ENCODE measurements at regions not wholly inside any gene's neighbourhood (a gene's known extent, or its start where the extent isn't known, plus 50 kb on each side); places are given as distances from the start of the nearest gene placed in this dataset.

DNA sequence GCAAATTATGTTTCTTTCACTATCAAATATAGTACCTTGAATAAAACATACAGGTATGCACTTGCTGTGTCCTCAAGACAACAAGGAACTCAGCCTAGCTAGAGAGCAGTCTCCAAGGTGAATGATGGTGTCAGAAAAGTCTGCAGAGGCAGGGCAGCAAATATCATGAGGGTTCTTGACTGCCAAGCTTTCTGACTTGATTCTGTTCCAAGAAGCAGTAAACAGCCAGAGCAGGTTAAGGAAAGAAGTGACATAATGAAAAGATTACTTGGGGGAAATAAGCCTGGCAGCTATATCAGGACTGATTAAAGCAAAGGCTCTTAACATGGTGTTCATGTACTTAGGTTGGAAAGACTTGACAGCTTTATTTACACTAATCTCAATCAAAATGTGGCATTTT lies 192.2 kb upstream of the GADL1 start:
- Histone ChIP-seq H3K9me3 (no peaks in the 10 kb centered on the region), H3K4me3 (no peak overlapping the region), H3K4me1 (no peaks in the 10 kb centered on the region), H3K36me3 (no peaks in the 10 kb centered on the region), H3K27me3 (no peaks in the 10 kb centered on the region), H3K27ac (no peak overlapping the region)
- DNase-seq (no peak), ATAC-seq (peak; percentile 93)
- no peak for TF ChIP-seq CTCF (IDR thresholded peaks at IDR 0.05)
- intact Hi-C loops (cut with DNase I) = no loop called here

- H3K27ac ChIP-seq = no peak overlapping the region
- intact Hi-C loops (cut with DNase I) = no loop called here
- no peaks in the 10 kb centered on the region for H3K36me3 ChIP-seq
- ATAC-seq (no peak), DNase-seq (no peak)
- H3K9me3 ChIP-seq = no peaks in the 10 kb centered on the region
- no peak for TF ChIP-seq CTCF (IDR thresholded peaks at IDR 0.05)
- no peak overlapping the region for H3K4me3 ChIP-seq
- peaks cover 12% of the 10 kb centered on the region for H3K4me1 ChIP-seq
- no peaks in the 10 kb centered on the region for H3K27me3 ChIP-seq
Measured at GRCh38 chr3:31091748-31092147, 197.3 kb upstream of the GADL1 start.

DNA sequence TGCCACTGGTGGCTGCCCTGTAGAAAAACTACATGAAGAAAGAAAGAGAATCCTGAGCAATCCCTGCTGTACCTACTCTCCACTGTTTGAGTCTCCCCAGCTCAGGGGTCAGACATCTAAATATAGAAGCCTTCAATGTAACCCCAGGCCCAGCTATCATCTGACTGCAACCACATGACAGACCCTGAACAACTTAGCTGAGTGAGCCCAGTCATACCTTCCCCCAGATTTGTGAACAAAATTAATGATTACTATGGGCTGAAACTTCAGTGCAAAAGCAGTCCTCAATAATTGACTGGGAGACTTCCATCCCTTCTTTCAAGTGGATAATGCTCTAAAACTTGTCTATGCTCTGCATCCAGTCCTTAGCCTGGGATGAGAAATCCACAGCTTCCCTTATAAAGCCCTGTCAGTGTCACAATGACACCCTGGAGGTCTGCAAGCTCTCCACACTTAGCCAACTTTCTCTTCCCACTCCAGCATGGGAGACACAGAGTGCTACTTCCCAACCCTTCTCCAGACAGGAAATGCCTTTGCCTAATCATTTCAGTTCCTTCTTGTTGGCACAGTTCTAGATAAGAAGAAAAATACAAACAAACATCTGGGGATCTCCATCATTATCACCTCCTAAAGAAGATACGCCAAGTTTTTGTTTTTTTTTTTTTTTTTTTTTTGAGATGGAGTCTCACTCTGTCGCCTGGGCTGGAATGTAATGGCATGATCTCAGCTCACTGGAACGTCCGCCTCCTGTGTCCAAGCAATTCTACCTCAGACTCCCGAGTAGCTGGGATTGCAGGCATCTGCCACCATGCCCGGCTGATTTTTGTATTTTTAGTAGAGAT lies 198.5 kb upstream of the GADL1 start:
- intact Hi-C loops (cut with DNase I) = no loop called here
- H3K4me3 ChIP-seq = no peak overlapping the region
- H3K27me3 ChIP-seq = no peaks in the 10 kb centered on the region
- ATAC-seq (peak; percentile 66), DNase-seq (no peak)
- no peak overlapping the region for H3K27ac ChIP-seq
- peaks cover 12% of the 10 kb centered on the region for H3K4me1 ChIP-seq
- no peak for TF ChIP-seq CTCF (IDR thresholded peaks at IDR 0.05)
- no peaks in the 10 kb centered on the region for H3K36me3 ChIP-seq
- H3K9me3 ChIP-seq = no peaks in the 10 kb centered on the region

DNA sequence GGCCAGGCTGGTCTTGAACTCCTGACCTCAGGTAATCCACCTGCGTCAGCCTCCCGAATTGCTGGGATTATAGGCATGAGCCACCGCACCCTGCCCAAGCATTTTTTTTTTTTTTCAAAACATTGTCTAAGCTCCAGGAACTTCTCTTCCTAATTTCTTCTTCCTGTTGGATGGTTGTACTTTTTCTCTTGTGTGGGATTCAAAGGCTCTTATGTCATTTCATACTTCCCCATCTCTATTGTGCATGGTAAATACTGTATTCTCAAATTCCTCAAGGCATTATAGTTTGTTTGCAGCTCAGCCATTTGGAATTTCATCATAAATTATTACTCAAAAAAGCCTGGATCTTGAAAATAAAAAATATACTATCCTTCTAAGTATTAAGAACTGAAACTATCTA lies 199.1 kb upstream of the GADL1 start:
- H3K4me3 ChIP-seq = no peak overlapping the region
- H3K27me3 ChIP-seq = no peaks in the 10 kb centered on the region
- no peak overlapping the region for H3K27ac ChIP-seq
- H3K9me3 ChIP-seq = no peaks in the 10 kb centered on the region
- no peak for TF ChIP-seq CTCF (IDR thresholded peaks at IDR 0.05)
- no peak for ATAC-seq
- intact Hi-C loops (cut with DNase I) = no loop called here
- peaks cover 12% of the 10 kb centered on the region for H3K4me1 ChIP-seq
- no peak for DNase-seq
- H3K36me3 ChIP-seq = no peaks in the 10 kb centered on the region

DNA sequence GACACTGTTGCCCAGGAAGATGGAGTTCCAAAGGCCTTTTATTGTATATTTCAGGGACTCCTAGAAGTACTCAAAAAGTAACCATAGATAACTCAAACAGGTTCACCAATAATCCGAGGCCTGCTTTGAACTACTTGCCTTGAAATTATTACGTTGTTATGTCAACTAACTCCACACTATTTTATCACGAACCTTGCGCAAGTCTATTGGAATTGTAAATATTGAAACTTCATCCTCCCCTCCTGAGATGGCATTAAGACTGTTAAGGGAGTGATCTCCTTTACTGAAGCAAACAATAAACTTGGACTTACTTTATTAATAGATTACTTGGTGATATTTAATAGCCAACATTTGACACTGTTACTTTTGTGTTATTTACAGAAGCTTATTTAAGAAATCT lies 199.6 kb upstream of the GADL1 start:
- no peak for TF ChIP-seq CTCF (IDR thresholded peaks at IDR 0.05)
- no peak for DNase-seq
- Histone ChIP-seq H3K27ac (no peak overlapping the region), H3K4me1 (peaks cover 12% of the 10 kb centered on the region), H3K36me3 (no peaks in the 10 kb centered on the region), H3K9me3 (no peaks in the 10 kb centered on the region), H3K27me3 (no peaks in the 10 kb centered on the region), H3K4me3 (no peak overlapping the region)
- intact Hi-C loops (cut with DNase I) = no loop called here
- no peak for ATAC-seq
